AG10803 (cell line): ENCODE measurements at regions not wholly inside any gene's neighbourhood (a gene's known extent, or its start where the extent isn't known, plus 50 kb on each side); places are given as distances from the start of the nearest gene placed in this dataset.

ENCODE experiments used
- DNase-seq: peaks from one replicate; pipeline ENCODE4 v3.0.0; 2010; ENCODE audit warnings: low read depth
- H3K4me3 ChIP-seq: 2 replicates; pipeline ENCODE4 v1.5.1; 2011; ENCODE audit warnings: mild to moderate bottlenecking, low read length, control low read depth
- TF ChIP-seq, protein P1 (sequence below): conservative IDR thresholded peaks from 2 replicates; pipeline ENCODE4 v1.5.1; 2011; ENCODE audit warnings: mild to moderate bottlenecking, low read length, control low read depth, inconsistent platforms

DNA sequence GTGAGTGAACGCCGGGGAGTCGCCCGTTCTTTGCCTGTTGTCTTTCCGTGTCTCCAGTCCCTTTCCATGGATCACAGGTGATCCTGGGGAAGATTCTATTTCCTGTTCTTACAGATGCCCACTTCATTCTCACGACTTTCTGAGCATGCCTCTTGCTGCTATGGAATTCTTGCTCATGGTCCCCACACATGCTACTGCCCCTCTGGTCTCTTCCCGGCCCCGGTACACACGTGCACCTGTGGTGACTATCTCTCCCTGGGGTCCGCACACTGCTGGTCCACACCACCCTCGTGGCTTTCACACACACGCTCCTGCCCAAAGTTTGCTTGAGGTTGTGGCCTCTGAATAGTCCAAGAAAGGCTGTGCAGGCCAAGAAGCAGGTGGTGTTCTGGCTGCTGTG lies 67.9 kb upstream of the ALKAL2 start:
- DNase-seq: no peak
- no peak overlapping the region for H3K4me3 ChIP-seq
- TF ChIP-seq, protein P1, sequence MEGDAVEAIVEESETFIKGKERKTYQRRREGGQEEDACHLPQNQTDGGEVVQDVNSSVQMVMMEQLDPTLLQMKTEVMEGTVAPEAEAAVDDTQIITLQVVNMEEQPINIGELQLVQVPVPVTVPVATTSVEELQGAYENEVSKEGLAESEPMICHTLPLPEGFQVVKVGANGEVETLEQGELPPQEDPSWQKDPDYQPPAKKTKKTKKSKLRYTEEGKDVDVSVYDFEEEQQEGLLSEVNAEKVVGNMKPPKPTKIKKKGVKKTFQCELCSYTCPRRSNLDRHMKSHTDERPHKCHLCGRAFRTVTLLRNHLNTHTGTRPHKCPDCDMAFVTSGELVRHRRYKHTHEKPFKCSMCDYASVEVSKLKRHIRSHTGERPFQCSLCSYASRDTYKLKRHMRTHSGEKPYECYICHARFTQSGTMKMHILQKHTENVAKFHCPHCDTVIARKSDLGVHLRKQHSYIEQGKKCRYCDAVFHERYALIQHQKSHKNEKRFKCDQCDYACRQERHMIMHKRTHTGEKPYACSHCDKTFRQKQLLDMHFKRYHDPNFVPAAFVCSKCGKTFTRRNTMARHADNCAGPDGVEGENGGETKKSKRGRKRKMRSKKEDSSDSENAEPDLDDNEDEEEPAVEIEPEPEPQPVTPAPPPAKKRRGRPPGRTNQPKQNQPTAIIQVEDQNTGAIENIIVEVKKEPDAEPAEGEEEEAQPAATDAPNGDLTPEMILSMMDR: no peak

DNA sequence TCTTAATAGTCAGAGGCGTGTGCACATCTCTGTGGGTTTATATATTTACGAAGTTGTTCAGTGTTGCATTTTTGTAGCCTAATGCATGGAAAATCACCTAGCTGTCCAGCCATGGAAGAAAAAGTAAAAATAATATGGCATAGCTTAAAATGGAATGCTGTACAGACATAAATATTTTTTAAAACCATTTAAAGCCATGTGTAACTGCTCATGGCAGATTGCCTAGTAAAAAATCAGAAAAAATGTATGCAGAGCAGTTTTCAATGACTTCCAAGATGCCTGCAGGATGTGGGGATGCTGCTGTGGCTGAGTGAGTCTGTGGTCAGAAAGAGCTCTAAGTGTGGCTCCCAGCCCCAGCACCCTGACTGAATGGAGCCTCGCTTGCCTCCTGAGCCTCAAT lies 64.8 kb upstream of the ALKAL2 start:
- DNase-seq: no peak
- H3K4me3 ChIP-seq: no peak overlapping the region
- TF ChIP-seq, protein P1: no peak

DNA sequence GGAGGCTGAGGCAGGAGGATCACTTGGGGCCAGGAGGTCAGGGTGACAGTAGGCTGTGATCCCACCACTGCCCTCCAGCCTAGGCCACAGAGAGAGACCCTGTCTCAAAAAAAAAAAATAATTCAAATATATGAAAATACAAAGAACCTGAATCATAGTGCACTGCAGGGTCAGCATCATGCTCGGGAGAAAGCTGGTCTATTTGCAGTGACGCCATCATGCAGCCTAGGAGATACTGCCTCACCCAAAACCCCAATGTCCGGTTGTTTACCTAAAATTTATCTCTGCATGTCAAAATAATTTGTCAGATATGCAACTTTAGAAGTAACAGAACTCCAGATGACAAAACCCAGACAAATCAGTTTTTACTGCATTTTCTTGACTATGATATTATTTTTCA lies 61.5 kb upstream of the ALKAL2 start:
- no peak overlapping the region for H3K4me3 ChIP-seq
- DNase-seq: no peak
- TF ChIP-seq, protein P1: no peak

DNA sequence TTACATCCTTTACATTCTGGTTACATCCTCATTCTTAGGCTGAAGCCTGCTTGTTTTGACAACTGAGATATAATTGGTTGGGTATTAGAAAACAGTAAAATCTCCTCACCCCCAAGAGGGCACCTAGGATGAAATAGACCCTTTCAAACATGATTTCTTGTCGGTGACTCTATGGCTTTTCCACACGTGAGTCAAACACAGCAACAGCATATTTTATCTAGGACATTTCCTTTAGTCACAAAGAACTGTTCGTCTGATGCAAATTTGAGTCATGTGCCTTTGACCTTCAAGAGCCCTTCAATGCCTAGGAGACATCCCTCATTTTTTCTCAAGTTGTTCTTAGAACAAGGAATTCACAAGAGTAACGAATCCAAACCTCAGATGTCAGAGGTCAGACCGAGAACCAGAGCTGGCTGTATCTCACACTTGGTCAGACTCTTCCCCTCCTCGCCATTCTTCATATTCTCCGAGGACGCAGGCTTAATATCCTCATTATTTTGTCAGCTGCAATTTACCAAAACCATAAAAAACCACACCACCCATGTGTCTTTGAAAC lies 60.5 kb upstream of the ALKAL2 start:
- no peak overlapping the region for H3K4me3 ChIP-seq
- TF ChIP-seq, protein P1: no peak
- no peak for DNase-seq

DNA sequence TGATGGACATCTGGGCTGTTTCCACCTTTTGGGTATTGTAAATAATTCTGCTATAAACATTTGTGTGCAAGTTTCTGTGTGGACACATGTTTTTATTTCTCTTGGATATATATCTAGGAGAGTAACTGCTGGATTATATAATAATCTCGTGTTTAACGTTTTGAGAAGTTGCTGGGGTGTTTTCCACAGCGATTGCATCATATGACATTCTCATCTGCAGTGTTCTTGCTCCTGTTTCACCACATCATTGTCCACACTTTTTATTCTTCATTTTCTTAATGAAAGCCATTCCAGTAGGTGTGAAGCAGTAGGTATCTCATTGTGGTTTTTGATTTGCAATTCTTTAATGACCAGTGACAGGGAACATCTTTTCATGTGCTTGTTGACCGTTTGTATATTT lies 56.9 kb upstream of the ALKAL2 start:
- DNase-seq: no peak
- TF ChIP-seq, protein P1: no peak
- H3K4me3 ChIP-seq: no peak overlapping the region

DNA sequence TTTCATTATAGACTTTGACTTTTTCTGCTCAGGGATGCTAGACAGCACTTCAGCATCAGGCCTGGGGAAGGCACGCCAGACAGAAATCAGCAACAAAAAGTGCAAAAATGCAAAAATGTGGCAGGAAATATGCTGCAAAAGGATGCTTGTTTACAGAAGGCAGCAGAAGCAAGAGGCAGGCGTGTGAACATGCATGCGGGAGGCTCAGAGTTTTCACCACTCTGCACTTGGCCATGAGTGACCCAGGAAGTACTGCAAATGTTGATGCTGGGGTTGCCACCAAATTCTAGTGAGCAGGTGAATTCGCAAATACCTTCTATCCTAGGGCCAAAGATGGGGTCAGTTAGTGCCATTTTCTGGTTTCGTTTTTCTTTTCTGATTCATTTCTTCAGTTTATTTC lies 55.5 kb upstream of the ALKAL2 start:
- TF ChIP-seq, protein P1: no peak
- no peak for DNase-seq
- H3K4me3 ChIP-seq: no peak overlapping the region

DNA sequence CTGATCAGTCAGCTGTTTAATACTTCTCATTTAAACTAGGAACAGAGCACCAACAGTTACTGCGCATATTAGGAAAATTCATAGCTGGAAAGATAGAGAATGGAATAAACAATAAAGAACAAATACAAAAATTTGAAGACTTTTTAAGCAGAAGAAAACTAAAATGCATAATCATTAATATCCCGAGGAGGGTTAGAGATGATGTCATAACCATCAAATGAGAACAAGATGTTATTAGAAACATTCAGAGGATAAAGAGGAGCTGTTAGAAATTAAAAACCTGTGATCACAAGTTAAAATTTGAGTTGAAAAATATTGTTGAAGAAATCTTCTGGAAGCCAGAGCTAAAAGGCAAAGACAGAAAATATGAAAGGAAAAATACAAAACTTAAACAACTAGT lies 54.0 kb upstream of the ALKAL2 start:
- no peak overlapping the region for H3K4me3 ChIP-seq
- TF ChIP-seq, protein P1: no peak
- DNase-seq: no peak
